ENCODE measurements at regions not wholly inside any gene's neighbourhood (a gene's known extent, or its start where the extent isn't known, plus 50 kb on each side); places are given as distances from the start of the nearest gene placed in this dataset.
"Not testable (repeated sequence)": the region's sequence is repeated elsewhere in the genome, so short reads cannot be mapped to it uniquely, and the experiment has no call there.

GRCh38 chr17:6000426-6000825 is 69.8 kb upstream of the WSCD1 start (continued):
- TF ChIP-seq NR2F2 (IDR thresholded peaks at IDR 0.05) (no peak), HNF4A (conservative IDR thresholded peaks at IDR 0.05) (no peak), GABPA (IDR thresholded peaks at IDR 0.05 in 1 of 2, conservative IDR thresholded peaks at IDR 0.05 in 1 of 2) (no peak), FOXA1 (IDR thresholded peaks at IDR 0.05) (no peak), EGR1 (IDR thresholded peaks at IDR 0.05; ENCODE audit: low read depth in 2 of 2) (no peak)
- TF ChIP-seq, protein P1, sequence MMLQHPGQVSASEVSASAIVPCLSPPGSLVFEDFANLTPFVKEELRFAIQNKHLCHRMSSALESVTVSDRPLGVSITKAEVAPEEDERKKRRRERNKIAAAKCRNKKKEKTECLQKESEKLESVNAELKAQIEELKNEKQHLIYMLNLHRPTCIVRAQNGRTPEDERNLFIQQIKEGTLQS (IDR thresholded peaks at IDR 0.05) = no peak

GRCh38 chr17:6003221-6003620 is 67.0 kb upstream of the WSCD1 start:
- H3K36me3 ChIP-seq (ENCODE audit: control insufficient read depth in 4 of 4, insufficient read depth in 3 of 4, low read depth in 1 of 4, low read length in 3 of 4); H3K9me3 ChIP-seq (ENCODE audit: control insufficient read depth in 4 of 4, low read length in 3 of 4); H3K27ac ChIP-seq (ENCODE audit: low read depth in 1 of 2, low read length in 2 of 2); H3K9ac ChIP-seq (ENCODE audit: low read depth in 1 of 2, low read length in 2 of 2); H3K4me1 ChIP-seq (ENCODE audit: control insufficient read depth in 4 of 4, insufficient read depth in 4 of 4, low read length in 3 of 4); H3K27me3 ChIP-seq (ENCODE audit: control insufficient read depth in 4 of 4, insufficient read depth in 4 of 4, low read length in 3 of 4); DNase-seq (ENCODE audit: low spot score); H3K4me3 ChIP-seq (ENCODE audit: low read depth in 1 of 3, low read length in 3 of 3): not testable (repeated sequence)
- WGBS = 72% methylated on average over 6 of the region's 6 CpGs

- 87% methylated on average over 6 of the region's 6 CpGs for WGBS
- TF ChIP-seq, protein P2, sequence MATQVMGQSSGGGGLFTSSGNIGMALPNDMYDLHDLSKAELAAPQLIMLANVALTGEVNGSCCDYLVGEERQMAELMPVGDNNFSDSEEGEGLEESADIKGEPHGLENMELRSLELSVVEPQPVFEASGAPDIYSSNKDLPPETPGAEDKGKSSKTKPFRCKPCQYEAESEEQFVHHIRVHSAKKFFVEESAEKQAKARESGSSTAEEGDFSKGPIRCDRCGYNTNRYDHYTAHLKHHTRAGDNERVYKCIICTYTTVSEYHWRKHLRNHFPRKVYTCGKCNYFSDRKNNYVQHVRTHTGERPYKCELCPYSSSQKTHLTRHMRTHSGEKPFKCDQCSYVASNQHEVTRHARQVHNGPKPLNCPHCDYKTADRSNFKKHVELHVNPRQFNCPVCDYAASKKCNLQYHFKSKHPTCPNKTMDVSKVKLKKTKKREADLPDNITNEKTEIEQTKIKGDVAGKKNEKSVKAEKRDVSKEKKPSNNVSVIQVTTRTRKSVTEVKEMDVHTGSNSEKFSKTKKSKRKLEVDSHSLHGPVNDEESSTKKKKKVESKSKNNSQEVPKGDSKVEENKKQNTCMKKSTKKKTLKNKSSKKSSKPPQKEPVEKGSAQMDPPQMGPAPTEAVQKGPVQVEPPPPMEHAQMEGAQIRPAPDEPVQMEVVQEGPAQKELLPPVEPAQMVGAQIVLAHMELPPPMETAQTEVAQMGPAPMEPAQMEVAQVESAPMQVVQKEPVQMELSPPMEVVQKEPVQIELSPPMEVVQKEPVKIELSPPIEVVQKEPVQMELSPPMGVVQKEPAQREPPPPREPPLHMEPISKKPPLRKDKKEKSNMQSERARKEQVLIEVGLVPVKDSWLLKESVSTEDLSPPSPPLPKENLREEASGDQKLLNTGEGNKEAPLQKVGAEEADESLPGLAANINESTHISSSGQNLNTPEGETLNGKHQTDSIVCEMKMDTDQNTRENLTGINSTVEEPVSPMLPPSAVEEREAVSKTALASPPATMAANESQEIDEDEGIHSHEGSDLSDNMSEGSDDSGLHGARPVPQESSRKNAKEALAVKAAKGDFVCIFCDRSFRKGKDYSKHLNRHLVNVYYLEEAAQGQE (IDR thresholded peaks at IDR 0.05) = no peak
- no peak for TF ChIP-seq GABPA (IDR thresholded peaks at IDR 0.05 in 1 of 2, conservative IDR thresholded peaks at IDR 0.05 in 1 of 2)
- TF ChIP-seq JUND (IDR thresholded peaks at IDR 0.05) = no peak
- TF ChIP-seq, protein P3, sequence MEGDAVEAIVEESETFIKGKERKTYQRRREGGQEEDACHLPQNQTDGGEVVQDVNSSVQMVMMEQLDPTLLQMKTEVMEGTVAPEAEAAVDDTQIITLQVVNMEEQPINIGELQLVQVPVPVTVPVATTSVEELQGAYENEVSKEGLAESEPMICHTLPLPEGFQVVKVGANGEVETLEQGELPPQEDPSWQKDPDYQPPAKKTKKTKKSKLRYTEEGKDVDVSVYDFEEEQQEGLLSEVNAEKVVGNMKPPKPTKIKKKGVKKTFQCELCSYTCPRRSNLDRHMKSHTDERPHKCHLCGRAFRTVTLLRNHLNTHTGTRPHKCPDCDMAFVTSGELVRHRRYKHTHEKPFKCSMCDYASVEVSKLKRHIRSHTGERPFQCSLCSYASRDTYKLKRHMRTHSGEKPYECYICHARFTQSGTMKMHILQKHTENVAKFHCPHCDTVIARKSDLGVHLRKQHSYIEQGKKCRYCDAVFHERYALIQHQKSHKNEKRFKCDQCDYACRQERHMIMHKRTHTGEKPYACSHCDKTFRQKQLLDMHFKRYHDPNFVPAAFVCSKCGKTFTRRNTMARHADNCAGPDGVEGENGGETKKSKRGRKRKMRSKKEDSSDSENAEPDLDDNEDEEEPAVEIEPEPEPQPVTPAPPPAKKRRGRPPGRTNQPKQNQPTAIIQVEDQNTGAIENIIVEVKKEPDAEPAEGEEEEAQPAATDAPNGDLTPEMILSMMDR (IDR thresholded peaks at IDR 0.05; ENCODE audit: low read depth, low read length, missing input control) = no peak
- TF ChIP-seq FOXA2 (IDR thresholded peaks at IDR 0.05) = no peak
- no peak for TF ChIP-seq SP1 (IDR thresholded peaks at IDR 0.05)
- no peak for TF ChIP-seq EGR1 (IDR thresholded peaks at IDR 0.05; ENCODE audit: low read depth in 2 of 2)
- TF ChIP-seq, protein P4, sequence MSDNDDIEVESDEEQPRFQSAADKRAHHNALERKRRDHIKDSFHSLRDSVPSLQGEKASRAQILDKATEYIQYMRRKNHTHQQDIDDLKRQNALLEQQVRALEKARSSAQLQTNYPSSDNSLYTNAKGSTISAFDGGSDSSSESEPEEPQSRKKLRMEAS (IDR thresholded peaks at IDR 0.05) = no peak
- TF ChIP-seq FOXA1 (IDR thresholded peaks at IDR 0.05) = no peak
- TF ChIP-seq RAD21 (IDR thresholded peaks at IDR 0.05) = no peak
- no peak for TF ChIP-seq RXRA (IDR thresholded peaks at IDR 0.05)
- Histone ChIP-seq H3K4me1 (ENCODE audit: control insufficient read depth in 4 of 4, insufficient read depth in 4 of 4, low read length in 3 of 4) (no peaks in the 10 kb centered on the region), H3K4me3 (ENCODE audit: low read depth in 1 of 3, low read length in 3 of 3) (no peak overlapping the region), H3K36me3 (ENCODE audit: control insufficient read depth in 4 of 4, insufficient read depth in 3 of 4, low read depth in 1 of 4, low read length in 3 of 4) (no peaks in the 10 kb centered on the region), H3K27ac (ENCODE audit: low read depth in 1 of 2, low read length in 2 of 2) (no peak overlapping the region), H3K9me3 (ENCODE audit: control insufficient read depth in 4 of 4, low read length in 3 of 4) (no peaks in the 10 kb centered on the region), H3K9ac (ENCODE audit: low read depth in 1 of 2, low read length in 2 of 2) (no peak overlapping the region), H3K27me3 (ENCODE audit: control insufficient read depth in 4 of 4, insufficient read depth in 4 of 4, low read length in 3 of 4) (no peaks in the 10 kb centered on the region)
- no peak for DNase-seq (ENCODE audit: low spot score)
These were observed 64.2 kb upstream of the WSCD1 start for GRCh38 chr17:6005939-6006338.
